Stimulated activated CD8-positive, alpha-beta memory T cell treated with anti-CD3 and anti-CD28 coated beads, Interleukin-12 subunit alpha, Interleukin-12 subunit beta, amount 100 ng/mL, for 1 hour (primary cell): ENCODE measurements at regions not wholly inside any gene's neighbourhood (a gene's known extent, or its start where the extent isn't known, plus 50 kb on each side); places are given as distances from the start of the nearest gene placed in this dataset.
"Not testable (repeated sequence)": the region's sequence is repeated elsewhere in the genome, so short reads cannot be mapped to it uniquely, and the experiment has no call there.

Source experiments
- DNase-seq: peaks from one replicate; pipeline ENCODE4 v3.0.0-alpha.2; 2020; ENCODE audit warnings: low read depth

DNA sequence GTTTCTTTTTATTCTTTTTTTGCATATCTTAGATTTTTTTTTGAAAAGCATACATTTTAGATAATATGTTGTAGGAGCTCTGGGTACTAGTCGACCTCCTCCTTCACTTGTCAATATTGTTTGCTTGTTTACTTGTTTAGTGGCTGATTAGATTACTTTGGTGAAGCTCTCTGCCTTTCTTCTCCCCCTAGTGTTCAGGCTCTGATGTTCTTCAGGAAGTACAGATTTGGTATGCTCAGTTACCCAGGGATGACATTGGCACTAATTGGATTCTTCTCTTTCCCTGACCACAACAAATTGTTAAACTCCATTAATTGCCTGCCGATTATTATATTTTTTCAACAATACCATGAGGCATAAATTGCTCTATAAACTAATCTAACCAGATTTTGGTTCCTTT lies 491.2 kb downstream of the SUCLG1 start:
- no peak for DNase-seq

DNA sequence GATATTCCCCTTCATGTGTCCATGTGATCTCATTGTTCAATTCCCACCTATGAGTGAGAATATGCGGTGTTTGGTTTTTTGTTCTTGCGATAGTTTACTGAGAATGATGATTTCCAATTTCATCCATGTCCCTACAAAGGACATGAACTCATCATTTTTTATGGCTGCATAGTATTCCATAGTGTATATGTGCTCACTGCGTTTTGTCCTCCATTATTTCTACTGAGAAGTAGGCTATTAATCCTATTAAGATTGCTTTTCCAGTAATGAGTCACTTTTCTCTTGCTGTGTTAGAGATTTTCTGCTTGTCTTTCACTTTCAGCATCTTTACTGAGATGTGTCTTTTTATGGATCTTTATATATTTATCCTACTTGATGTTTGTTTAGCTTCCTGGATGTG lies 492.1 kb downstream of the SUCLG1 start:
- not testable (repeated sequence) for DNase-seq

DNA sequence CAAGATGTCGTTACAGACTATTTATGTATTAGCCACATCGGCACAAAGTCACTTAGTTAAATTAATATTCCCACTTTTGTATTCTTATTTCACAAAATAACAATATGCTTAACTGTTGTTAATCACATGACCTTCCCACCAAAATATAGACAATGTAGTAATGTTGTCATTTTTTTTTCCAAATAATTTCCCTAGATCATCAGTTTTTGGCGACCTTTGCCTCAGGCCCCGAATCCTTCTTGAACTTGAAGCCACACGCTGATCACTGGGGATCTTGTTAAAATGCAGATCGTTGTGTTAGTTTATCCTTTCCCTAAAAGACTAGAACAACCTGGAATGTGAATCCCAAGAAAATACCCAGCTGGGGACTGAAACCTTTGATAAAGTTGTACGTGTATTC lies 497.6 kb downstream of the SUCLG1 start:
- DNase-seq = no peak

DNA sequence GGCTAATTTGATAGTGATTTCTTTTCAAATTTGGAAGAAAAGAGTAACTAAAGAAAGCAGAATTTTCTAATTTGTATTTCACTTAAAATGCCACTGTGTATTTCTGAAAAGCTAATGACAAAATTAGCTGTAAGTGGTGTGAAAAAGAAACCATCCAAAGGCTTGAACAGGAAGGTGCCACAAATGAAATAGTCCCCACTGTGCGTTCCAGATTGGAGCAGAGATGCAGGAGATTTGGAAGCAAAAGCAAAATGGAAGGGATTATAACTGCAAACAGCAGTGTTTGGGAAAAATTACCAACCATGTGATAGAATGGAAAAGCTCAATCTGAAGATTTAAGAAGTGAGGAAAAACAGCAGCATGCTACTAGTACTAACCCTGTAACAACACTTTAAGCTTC lies 498.7 kb downstream of the SUCLG1 start:
- DNase-seq = no peak

GRCh38 chr2:83959266-83959665 lies 499.8 kb downstream of the SUCLG1 start:
- no peak for DNase-seq

GRCh38 chr2:83956991-83957390 lies 502.1 kb downstream of the SUCLG1 start:
- no peak for DNase-seq

DNA sequence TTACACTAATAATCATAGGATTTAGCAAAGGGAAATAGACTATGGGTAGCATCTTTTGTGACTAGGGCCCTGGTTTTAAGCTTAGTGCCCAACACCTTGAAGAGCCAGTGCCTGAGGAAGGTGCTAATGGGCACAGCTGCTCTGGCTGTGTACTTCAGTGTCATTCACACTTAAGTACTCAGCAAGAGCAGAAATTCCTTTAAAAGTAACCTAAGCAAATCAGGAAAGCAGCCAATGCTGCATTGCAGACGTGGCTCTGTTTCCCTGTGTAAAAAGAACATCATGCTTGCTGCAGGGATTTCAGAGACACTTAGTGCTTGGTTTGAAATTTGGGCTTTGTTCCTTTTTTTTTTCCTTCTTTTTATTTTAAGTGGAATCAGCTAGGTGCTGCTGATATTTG lies 505.4 kb downstream of the SUCLG1 start:
- DNase-seq = no peak

- DNase-seq = no peak
Observed at GRCh38 chr2:83951378-83951947, 507.6 kb downstream of the SUCLG1 start.

DNA sequence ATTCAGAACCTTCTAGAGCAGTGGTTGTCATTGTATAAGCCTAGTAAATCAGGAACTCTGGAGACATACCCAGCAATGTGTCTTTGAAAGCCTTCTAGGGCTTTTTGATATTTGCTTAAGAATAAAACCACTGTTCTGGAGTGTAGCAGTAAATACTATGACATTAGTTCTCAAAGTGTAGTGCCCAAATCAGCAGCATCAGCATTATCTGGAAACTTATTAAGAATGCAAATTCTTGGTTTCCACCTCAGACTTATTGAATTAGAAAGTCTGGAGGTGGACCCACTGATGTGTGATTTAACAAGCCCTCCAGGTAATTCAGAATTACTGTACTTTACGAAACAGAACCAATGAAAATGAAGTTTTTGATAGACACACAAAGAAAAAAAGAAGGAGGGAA lies 509.7 kb downstream of the SUCLG1 start:
- DNase-seq = no peak

DNA sequence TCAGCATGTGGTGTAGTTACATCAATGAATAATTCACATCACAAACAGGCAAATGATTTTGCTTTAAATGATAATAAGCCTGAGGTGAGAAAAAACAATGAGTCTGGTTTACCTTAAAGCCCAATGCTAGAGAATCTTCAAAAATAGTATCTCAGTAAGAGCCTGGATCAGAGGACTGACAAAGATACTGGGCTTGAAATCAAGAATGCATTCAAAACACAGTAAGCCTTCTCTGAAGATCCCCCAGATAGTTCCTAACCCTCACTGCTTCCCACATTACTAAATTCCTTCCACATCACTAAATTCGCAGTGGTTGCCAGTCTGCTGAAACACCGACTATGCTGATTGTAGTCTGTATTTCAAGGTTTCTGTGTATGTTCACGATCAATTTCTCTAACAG lies 514.9 kb downstream of the SUCLG1 start:
- no peak for DNase-seq

DNA sequence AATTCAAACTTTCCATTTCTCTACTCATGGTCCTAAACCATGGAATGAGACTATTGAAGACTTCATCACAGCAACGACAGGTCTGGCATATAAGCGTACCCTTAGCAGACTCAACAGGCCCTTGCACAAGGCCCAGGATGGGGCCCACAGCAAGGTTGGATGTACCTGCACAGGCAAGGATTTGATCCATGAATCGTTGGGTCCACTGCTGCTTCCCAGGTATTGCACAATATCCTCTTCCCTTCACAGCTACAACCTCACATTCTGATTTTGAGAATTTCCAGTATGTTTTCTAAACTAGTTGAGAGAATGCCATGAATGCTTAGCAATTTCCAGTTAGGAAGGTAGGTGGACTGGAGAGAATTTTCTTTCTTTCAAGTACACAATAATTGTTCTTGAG lies 515.8 kb downstream of the SUCLG1 start:
- DNase-seq = no peak

DNA sequence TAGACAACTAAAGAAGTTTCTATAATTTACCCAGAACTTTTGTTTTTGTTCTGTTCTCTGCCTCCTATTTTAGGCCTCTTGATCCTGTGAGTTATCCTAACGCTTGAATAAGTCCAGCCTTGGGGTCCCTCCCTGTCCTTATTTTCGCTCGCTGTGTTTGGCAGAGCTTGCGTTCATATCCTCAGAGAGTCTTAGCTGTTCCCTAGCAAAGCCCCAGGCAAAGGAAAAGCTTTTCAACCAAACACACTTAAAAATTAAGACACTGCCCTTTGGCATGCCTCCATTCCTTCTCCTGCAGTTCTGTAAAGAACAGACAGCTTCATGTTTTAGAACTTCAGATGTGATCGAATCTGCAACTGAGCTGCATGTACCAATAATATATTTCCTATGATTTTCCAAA lies 517.2 kb downstream of the SUCLG1 start:
- no peak for DNase-seq

GRCh38 chr2:83933749-83934148 lies 525.3 kb downstream of the SUCLG1 start:
- no peak for DNase-seq

GRCh38 chr2:83923531-83923930 lies 535.5 kb downstream of the SUCLG1 start:
- no peak for DNase-seq

DNA sequence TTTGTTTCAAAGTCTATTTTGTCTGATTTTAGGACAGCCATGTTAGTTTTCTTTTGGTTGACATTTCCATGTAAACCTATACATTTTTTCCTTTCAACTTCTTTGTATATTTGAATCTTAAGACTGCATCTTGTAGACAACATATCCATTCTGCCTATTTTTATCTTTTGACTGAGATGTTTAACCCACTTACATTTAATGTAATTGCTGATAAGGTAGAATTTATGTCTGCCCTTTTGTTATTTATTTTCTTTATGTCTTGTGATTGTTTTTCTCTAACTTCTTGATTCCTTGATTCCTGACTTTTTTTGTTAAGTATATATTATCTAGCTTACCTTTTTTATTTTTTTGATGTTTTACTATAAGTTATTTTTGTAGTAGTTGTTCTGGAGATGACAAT lies 542.5 kb downstream of the SUCLG1 start:
- no peak for DNase-seq

DNA sequence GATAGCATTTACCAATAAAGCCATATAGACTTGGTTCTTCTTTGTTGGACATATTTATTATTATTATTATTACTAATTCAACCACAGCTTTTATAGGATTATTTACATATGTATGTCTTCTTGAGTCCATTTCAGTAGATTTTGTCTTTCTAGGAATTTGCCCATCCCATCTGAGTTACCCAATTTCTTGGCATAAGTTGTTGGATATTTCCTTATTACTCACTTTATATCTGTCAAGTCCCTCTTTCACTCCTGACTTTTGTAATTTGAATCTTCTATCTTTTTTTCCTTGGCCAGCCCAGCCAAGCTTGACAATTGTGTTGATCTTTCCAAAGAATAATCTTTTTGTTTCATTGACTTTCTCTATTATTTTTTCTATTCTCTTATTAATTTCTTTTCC lies 543.7 kb downstream of the SUCLG1 start:
- no peak for DNase-seq

DNA sequence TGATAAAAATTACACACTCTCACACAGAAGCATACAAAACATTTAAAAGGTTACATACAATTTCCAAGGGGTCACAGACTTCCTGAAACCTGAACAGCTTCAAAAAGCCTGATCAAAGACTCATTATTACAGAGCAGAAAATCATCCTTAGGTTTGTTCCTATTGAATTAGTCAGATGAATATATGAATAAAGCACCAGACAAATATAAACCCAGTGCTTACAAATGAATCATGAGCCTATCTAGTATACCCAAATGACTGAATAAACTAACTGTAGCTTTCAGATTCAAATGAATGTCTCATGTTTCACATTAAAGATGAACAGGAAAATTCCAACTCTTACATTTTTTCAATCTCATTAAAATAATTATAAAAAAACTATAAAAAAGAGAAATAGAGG lies 550.3 kb downstream of the SUCLG1 start:
- no peak for DNase-seq

DNA sequence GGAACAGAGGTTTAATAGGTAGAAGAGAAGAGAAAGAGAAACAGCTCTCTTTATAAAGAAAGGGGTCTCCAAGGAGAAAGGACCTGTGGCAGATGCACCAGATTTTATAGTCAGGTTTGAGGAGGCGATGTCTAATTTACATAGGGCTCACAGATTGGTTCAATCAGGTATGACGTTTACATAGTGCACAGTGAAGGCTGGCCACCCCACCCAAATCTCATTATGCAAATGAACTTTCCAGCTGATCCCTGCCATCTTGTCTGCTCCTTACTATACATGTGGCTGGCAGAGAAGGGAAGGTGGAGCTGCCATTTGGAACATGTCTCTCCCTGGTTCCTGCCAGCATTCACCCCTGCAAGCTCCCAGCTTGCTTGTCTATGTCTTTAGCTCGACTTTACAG lies 557.8 kb downstream of the SUCLG1 start:
- no peak for DNase-seq

GRCh38 chr2:83900862-83901261 lies 558.2 kb downstream of the SUCLG1 start:
- DNase-seq = no peak

DNA sequence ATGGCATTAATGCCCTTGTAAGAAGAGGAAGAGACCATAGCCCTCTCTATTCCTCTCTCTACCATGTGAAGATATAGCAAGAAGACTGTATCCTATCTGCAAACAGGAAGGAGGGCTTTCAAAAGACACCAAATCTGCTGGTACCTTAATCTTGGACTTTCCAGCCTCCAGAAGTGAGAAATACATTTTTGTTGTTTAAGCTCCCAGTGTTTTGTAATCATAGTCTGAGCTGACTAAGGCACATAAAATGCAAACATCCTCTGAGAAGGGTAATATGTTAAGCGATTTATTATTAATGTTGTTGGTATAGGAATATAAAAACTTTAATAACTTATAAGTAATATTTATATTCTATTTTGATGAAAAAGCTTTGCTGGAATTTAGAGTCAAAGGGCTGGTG lies 559.8 kb downstream of the SUCLG1 start:
- no peak for DNase-seq

GRCh38 chr2:83894976-83895375 lies 564.1 kb downstream of the SUCLG1 start:
- no peak for DNase-seq

DNA sequence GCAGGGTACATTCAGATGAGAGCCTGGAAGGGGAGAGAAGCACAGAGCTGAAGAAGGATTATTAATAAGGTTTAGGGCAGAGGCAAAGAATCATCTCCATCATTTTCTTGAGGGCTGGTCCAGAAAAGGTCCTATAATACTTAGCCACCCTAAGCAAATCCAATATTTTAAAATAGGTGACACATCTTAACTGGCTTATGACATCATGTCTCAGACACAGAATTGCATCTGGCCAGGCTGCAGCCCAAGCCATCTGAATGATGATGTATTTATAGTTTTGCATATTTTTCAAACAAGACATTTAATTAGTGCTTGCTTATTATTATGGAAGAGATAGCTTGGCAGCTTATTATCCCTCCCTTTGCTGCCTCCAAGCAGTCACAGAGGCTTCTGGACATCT lies 571.3 kb downstream of the SUCLG1 start:
- no peak for DNase-seq

GRCh38 chr2:83879127-83879526 lies 580.0 kb downstream of the SUCLG1 start:
- DNase-seq = no peak

GRCh38 chr2:83877261-83877660 lies 581.8 kb downstream of the SUCLG1 start:
- not testable (repeated sequence) for DNase-seq
